Stomach (tissue), 4 donors: ENCODE measurements at regions not wholly inside any gene's neighbourhood (a gene's known extent, or its start where the extent isn't known, plus 50 kb on each side); places are given as distances from the start of the nearest gene placed in this dataset.

Experiments
- POLR2A ChIP-seq, 4 donors: fragments of 450-650 bp; IDR thresholded peaks; one replicate each; pipeline ENCODE4 v1.6.1; 2016; ENCODE audit warnings: antibody characterized with exemption in 4 of 4, control low read depth in 2 of 4, mild to moderate bottlenecking in 1 of 4, moderate library complexity in 1 of 4
- TF ChIP-seq, protein P1 (sequence below), 7 experiments: fragments of 450-650 bp in 4 of 7; fragments of 200-600 bp in 3 of 7; sonication (generic) in 3 of 7; IDR thresholded peaks; one replicate each; pipeline ENCODE4 v1.5.1; 2016 to 2019; ENCODE audit warnings: antibody characterized with exemption in 7 of 7, control low read depth in 2 of 7, mild to moderate bottlenecking in 1 of 7

DNA sequence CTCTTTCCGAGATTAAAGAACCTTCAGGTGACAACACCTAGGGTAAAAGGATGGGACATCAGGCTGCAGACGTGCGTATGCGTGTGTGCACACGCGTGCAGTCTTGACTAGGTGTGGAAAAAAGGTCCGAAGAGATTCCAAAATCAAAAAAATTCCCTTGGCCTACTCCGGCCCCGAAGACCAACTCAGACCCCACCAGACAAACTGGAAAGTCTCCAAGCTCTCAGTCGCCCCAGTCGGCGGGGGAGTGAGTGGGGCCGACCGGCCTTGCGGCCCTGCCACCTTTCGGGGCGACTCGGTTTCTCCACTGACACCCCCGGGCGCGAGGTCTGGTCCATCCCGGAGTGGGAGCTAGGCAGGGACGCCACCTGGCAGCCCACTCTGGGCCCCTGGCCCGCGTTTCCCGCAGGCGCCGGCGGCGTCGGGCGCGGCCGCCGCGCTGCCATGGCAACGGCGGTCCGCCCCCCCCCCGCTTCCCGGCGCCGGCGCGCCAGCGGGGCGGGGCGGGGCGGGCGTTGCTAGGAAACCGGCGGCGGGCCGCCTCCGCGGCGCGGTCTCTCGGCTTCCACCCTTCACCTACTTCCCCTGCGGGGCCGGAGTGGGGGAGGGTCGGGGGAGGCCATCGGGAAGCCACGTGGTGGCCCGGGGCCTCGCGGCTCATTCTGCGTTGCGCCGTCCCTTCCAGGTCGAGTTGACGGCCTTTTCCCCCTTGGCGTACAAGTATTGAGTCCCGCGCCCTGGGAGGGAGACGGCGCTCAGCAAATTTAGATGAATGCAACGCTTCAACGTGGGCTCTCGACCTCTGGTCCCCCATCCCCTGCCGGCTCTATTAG is 253.1 kb downstream of the EFCAB11 start:
- TF ChIP-seq, protein P1, sequence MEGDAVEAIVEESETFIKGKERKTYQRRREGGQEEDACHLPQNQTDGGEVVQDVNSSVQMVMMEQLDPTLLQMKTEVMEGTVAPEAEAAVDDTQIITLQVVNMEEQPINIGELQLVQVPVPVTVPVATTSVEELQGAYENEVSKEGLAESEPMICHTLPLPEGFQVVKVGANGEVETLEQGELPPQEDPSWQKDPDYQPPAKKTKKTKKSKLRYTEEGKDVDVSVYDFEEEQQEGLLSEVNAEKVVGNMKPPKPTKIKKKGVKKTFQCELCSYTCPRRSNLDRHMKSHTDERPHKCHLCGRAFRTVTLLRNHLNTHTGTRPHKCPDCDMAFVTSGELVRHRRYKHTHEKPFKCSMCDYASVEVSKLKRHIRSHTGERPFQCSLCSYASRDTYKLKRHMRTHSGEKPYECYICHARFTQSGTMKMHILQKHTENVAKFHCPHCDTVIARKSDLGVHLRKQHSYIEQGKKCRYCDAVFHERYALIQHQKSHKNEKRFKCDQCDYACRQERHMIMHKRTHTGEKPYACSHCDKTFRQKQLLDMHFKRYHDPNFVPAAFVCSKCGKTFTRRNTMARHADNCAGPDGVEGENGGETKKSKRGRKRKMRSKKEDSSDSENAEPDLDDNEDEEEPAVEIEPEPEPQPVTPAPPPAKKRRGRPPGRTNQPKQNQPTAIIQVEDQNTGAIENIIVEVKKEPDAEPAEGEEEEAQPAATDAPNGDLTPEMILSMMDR (IDR thresholded peaks at IDR 0.05) = no peak
- TF ChIP-seq POLR2A (IDR thresholded peaks at IDR 0.05) = no peak
